T-helper 17 cell (primary cell): ENCODE measurements at regions not wholly inside any gene's neighbourhood (a gene's known extent, or its start where the extent isn't known, plus 50 kb on each side); places are given as distances from the start of the nearest gene placed in this dataset.
A peak's percentile ranks its signal among the peaks of the same experiment; 100 is the strongest.

Experiments used
- ATAC-seq: fragments of 150-1000 bp; cut with Tn5 transposase; 2 replicates; pipeline ENCODE4 v1.10.0; 2021; ENCODE audit warnings: mild to moderate bottlenecking, moderate library complexity
- DNase-seq, 3 donors: peaks; one replicate each; pipeline versions ENCODE4 v3.0.0 to v3.0.0-alpha.2; 2020 to 2021
- H3K9me3 ChIP-seq: one replicate; pipeline ENCODE4 v1.7.0; 2013; ENCODE audit warnings: low read length, mild to moderate bottlenecking; ENCODE audit not compliant: control insufficient read depth, poor library complexity, severe bottlenecking
- H3K27ac Mint-ChIP-seq: one replicate; pipeline ENCODE4 v1.8.0; 2022; ENCODE audit warnings: mild to moderate bottlenecking, moderate library complexity, mixed read lengths
- H3K27me3 Mint-ChIP-seq: one replicate; pipeline ENCODE4 v1.8.0; 2022; ENCODE audit warnings: mixed read lengths
- H3K36me3 Mint-ChIP-seq: one replicate; pipeline ENCODE4 v1.8.0; 2022; ENCODE audit warnings: low read depth, mixed read lengths
- H3K4me1 Mint-ChIP-seq: one replicate; pipeline ENCODE4 v1.8.0; 2022; ENCODE audit warnings: mild to moderate bottlenecking, mixed read lengths
- H3K4me3 Mint-ChIP-seq: one replicate; pipeline ENCODE4 v1.8.0; 2022; ENCODE audit warnings: mild to moderate bottlenecking, moderate library complexity, mixed read lengths

GRCh38 chr1:234926559-234927311, 201.9 kb downstream of the TOMM20 start:
- H3K27me3 Mint-ChIP-seq, result no peaks in the 10 kb centered on the region
- H3K36me3 Mint-ChIP-seq, result no peaks in the 10 kb centered on the region
- H3K4me1 Mint-ChIP-seq, result peaks cover 28% of the 10 kb centered on the region
- peak overlapping the region; percentile 98 for H3K27ac Mint-ChIP-seq
- peak; percentile 70 for ATAC-seq
- H3K4me3 Mint-ChIP-seq, result peak overlapping the region; percentile 90
- DNase-seq, result no peak
- H3K9me3 ChIP-seq, result no peaks in the 10 kb centered on the region

- H3K9me3 ChIP-seq, result no peaks in the 10 kb centered on the region
- Mint-ChIP-seq H3K36me3 (no peaks in the 10 kb centered on the region), H3K27me3 (no peaks in the 10 kb centered on the region), H3K4me3 (peak overlapping the region; percentile 90), H3K4me1 (peaks cover 28% of the 10 kb centered on the region), H3K27ac (peak overlapping the region; percentile 98)
- DNase-seq (no peak), ATAC-seq (no peak)
Measured at GRCh38 chr1:234926264-234926558, 202.4 kb downstream of the TOMM20 start.

- H3K4me1 Mint-ChIP-seq, result peaks cover 28% of the 10 kb centered on the region
- H3K27ac Mint-ChIP-seq, result peak overlapping the region; percentile 98
- ATAC-seq, result peak; percentile 69
- peak overlapping the region; percentile 90 for H3K4me3 Mint-ChIP-seq
- H3K27me3 Mint-ChIP-seq, result no peaks in the 10 kb centered on the region
- no peaks in the 10 kb centered on the region for H3K9me3 ChIP-seq
- no peak for DNase-seq
- H3K36me3 Mint-ChIP-seq, result no peaks in the 10 kb centered on the region
Measured at GRCh38 chr1:234925440-234926263, 203.0 kb downstream of the TOMM20 start.

GRCh38 chr1:234924450-234925355, 203.9 kb downstream of the TOMM20 start:
- no peak for DNase-seq
- H3K27ac Mint-ChIP-seq, result peak overlapping the region; percentile 98
- H3K4me1 Mint-ChIP-seq, result peaks cover 28% of the 10 kb centered on the region
- no peaks in the 10 kb centered on the region for H3K27me3 Mint-ChIP-seq
- no peaks in the 10 kb centered on the region for H3K9me3 ChIP-seq
- no peak overlapping the region for H3K4me3 Mint-ChIP-seq
- no peaks in the 10 kb centered on the region for H3K36me3 Mint-ChIP-seq
- ATAC-seq, result no peak

GRCh38 chr1:234923626-234924025, 205.0 kb downstream of the TOMM20 start:
- no peak overlapping the region for H3K27ac Mint-ChIP-seq
- H3K9me3 ChIP-seq, result no peaks in the 10 kb centered on the region
- ATAC-seq (no peak), DNase-seq (no peak)
- H3K4me1 Mint-ChIP-seq, result peaks cover 29% of the 10 kb centered on the region
- H3K27me3 Mint-ChIP-seq, result no peaks in the 10 kb centered on the region
- no peaks in the 10 kb centered on the region for H3K36me3 Mint-ChIP-seq
- H3K4me3 Mint-ChIP-seq, result no peak overlapping the region

GRCh38 chr1:234922987-234923386, 205.7 kb downstream of the TOMM20 start:
- peaks cover 26% of the 10 kb centered on the region for H3K4me1 Mint-ChIP-seq
- no peaks in the 10 kb centered on the region for H3K27me3 Mint-ChIP-seq
- H3K4me3 Mint-ChIP-seq, result no peak overlapping the region
- no peaks in the 10 kb centered on the region for H3K9me3 ChIP-seq
- no peaks in the 10 kb centered on the region for H3K36me3 Mint-ChIP-seq
- ATAC-seq (no peak), DNase-seq (no peak)
- H3K27ac Mint-ChIP-seq, result no peak overlapping the region

- no peaks in the 10 kb centered on the region for H3K9me3 ChIP-seq
- Mint-ChIP-seq H3K27ac (no peak overlapping the region), H3K27me3 (no peaks in the 10 kb centered on the region), H3K36me3 (no peaks in the 10 kb centered on the region), H3K4me3 (no peak overlapping the region), H3K4me1 (peaks cover 11% of the 10 kb centered on the region)
- ATAC-seq, result no peak
- DNase-seq, result no peak
Measured at GRCh38 chr1:234921266-234922062, 207.2 kb downstream of the TOMM20 start.

GRCh38 chr1:234920843-234921140, 207.8 kb downstream of the TOMM20 start:
- peaks cover 4% of the 10 kb centered on the region for H3K4me1 Mint-ChIP-seq
- H3K4me3 Mint-ChIP-seq, result no peak overlapping the region
- no peaks in the 10 kb centered on the region for H3K27me3 Mint-ChIP-seq
- ATAC-seq (no peak), DNase-seq (no peak)
- H3K9me3 ChIP-seq, result no peaks in the 10 kb centered on the region
- H3K36me3 Mint-ChIP-seq, result no peaks in the 10 kb centered on the region
- H3K27ac Mint-ChIP-seq, result no peak overlapping the region

- Mint-ChIP-seq H3K36me3 (no peaks in the 10 kb centered on the region), H3K27ac (no peak overlapping the region), H3K27me3 (no peaks in the 10 kb centered on the region), H3K4me1 (peaks cover 5% of the 10 kb centered on the region), H3K4me3 (no peak overlapping the region)
- H3K9me3 ChIP-seq, result no peaks in the 10 kb centered on the region
- DNase-seq, result no peak
- ATAC-seq, result no peak
Measured at GRCh38 chr1:234920136-234920842, 208.3 kb downstream of the TOMM20 start.

GRCh38 chr1:234918961-234919761, 209.5 kb downstream of the TOMM20 start:
- H3K4me1 Mint-ChIP-seq, result peaks cover 5% of the 10 kb centered on the region
- no peak overlapping the region for H3K4me3 Mint-ChIP-seq
- no peaks in the 10 kb centered on the region for H3K9me3 ChIP-seq
- DNase-seq, result no peak
- H3K27me3 Mint-ChIP-seq, result no peaks in the 10 kb centered on the region
- ATAC-seq, result no peak
- H3K36me3 Mint-ChIP-seq, result no peaks in the 10 kb centered on the region
- peak overlapping the region; percentile 51 for H3K27ac Mint-ChIP-seq

GRCh38 chr1:234918181-234918841, 210.3 kb downstream of the TOMM20 start:
- ATAC-seq (no peak), DNase-seq (no peak)
- H3K36me3 Mint-ChIP-seq, result no peaks in the 10 kb centered on the region
- H3K4me1 Mint-ChIP-seq, result peaks cover 5% of the 10 kb centered on the region
- no peak overlapping the region for H3K4me3 Mint-ChIP-seq
- no peaks in the 10 kb centered on the region for H3K27me3 Mint-ChIP-seq
- peak overlapping the region; percentile 56 for H3K27ac Mint-ChIP-seq
- H3K9me3 ChIP-seq, result no peaks in the 10 kb centered on the region
